Epithelial cell of proximal tubule (primary cell): ENCODE measurements at regions not wholly inside any gene's neighbourhood (a gene's known extent, or its start where the extent isn't known, plus 50 kb on each side); places are given as distances from the start of the nearest gene placed in this dataset.

ENCODE experiments used
- DNase-seq: peaks from one replicate; pipeline ENCODE4 v3.0.0-alpha.2; 2011; ENCODE audit warnings: low read depth
- H3K4me3 ChIP-seq: 2 replicates; pipeline ENCODE4 v1.5.1; 2011; ENCODE audit warnings: low read depth, mild to moderate bottlenecking, low read length
- TF ChIP-seq, protein P1 (sequence below): conservative IDR thresholded peaks from 2 replicates; pipeline ENCODE4 v1.5.1; 2012; ENCODE audit warnings: low read depth, mild to moderate bottlenecking, low read length

DNA sequence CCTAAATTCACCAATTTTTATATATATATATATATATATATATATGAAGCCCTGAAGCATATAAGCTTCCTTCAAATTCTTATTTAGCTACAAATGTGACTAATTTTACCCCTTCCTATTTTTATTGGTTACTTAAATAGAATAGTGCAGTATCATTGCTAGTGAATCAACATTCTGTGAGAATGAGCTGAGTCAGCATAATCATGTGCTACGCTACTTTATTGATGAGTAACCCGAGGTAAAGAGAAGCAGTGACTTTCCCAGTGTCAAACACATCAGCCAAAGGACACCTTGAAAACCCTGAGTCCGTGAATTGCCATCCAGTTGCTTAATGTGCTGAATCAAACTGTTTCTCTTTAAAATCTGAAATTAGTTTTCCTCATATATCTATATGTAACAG lies 546.2 kb downstream of the DMRTA1 start:
- TF ChIP-seq, protein P1, sequence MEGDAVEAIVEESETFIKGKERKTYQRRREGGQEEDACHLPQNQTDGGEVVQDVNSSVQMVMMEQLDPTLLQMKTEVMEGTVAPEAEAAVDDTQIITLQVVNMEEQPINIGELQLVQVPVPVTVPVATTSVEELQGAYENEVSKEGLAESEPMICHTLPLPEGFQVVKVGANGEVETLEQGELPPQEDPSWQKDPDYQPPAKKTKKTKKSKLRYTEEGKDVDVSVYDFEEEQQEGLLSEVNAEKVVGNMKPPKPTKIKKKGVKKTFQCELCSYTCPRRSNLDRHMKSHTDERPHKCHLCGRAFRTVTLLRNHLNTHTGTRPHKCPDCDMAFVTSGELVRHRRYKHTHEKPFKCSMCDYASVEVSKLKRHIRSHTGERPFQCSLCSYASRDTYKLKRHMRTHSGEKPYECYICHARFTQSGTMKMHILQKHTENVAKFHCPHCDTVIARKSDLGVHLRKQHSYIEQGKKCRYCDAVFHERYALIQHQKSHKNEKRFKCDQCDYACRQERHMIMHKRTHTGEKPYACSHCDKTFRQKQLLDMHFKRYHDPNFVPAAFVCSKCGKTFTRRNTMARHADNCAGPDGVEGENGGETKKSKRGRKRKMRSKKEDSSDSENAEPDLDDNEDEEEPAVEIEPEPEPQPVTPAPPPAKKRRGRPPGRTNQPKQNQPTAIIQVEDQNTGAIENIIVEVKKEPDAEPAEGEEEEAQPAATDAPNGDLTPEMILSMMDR: no peak
- H3K4me3 ChIP-seq: no peak overlapping the region
- DNase-seq: no peak

DNA sequence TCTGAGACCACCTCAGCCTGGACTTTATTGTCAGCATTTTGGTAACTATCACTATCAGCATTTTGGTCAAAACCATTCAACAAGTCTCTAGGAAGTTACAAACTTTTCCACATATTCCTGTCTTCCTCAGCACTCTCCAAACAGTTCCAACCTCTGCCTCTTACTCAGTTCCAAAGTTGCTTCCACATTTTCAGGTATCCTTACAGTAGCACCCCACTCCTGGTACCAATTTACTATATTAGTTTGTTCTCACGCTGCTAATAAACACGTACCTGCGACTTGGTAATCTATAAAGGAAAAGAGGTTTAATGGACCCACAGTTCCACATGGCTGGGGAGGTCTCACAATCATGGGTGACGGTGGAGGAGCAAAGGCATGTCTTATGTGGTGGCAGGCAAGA lies 551.3 kb downstream of the DMRTA1 start:
- no peak for DNase-seq
- H3K4me3 ChIP-seq: no peak overlapping the region
- TF ChIP-seq, protein P1: no peak

DNA sequence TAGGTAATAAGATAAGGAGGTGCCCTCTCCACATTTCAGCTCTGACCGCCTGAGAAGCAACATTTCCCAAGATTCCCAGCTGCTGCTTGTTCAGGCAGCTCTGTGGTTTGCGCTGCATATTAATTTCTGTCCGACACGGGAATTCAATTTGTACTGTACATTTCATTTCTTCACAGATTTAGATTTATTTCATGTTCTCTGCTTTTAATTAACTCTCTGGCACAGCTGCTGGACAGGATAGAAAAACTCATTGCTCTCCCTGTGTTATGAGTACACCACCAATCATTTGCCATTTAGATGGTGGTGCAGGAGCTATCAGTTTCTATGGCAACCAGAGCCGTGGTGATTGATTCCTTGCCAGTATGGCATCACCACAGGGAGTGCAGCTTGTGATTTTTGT lies 558.5 kb downstream of the DMRTA1 start:
- H3K4me3 ChIP-seq: no peak overlapping the region
- TF ChIP-seq, protein P1: no peak
- DNase-seq: no peak

DNA sequence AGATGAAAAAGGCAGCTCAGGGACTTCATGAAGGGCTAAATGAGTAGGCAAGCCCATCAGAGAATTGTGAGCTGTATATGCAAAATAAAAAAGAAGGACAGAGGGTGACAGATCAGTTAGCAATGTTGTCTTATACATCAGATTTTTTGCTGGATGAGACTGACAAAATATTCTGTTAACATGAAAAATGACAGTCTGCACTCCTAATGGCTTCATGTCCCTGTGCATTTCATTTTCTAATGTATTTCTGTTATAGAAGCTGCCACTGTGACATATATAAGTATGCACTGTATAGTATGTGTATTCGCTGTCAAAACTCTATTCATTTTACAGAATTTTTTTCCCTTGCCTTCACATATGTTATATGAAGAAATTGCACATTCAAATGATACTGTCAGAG lies 559.5 kb downstream of the DMRTA1 start:
- TF ChIP-seq, protein P1: no peak
- no peak for DNase-seq
- H3K4me3 ChIP-seq: no peak overlapping the region

DNA sequence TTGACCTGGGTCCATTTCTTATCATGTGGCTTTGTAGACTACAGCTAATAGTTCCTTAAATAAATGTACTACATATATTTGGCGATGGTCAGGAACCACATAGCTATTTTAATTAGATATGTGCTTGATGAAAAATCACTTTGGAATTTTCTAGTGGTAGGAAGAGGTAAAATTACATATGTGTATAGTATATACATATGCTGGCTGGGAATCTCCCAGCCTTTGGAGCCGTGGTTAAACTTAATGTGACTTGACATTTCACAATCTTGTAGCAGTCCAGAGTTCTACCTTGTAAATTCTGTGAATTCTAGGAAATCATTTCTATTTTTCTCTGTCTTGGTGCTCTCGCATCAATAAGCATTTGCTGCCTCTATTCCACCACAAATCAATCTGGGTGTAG lies 565.0 kb downstream of the DMRTA1 start:
- DNase-seq: no peak
- H3K4me3 ChIP-seq: no peak overlapping the region
- TF ChIP-seq, protein P1: no peak

DNA sequence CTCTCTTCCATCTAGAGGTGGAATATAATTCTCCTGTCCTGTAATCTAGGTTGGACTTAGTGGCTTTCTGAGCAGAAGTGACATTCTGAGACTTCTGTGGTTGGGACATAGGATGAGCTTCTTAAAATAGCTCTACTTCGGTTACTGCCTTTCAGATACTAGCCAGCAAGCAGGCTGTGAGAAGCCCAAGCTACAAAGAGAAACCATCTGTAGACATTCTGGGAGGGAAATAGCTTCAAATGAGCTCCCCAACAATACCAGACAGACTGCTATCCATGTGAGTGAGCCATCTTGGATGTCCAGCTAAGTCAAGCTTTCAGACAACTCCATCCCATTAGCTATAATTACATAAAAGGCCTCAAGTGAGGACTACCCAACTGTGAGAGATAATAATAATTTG lies 568.9 kb downstream of the DMRTA1 start:
- DNase-seq: no peak
- H3K4me3 ChIP-seq: no peak overlapping the region
- TF ChIP-seq, protein P1: no peak

DNA sequence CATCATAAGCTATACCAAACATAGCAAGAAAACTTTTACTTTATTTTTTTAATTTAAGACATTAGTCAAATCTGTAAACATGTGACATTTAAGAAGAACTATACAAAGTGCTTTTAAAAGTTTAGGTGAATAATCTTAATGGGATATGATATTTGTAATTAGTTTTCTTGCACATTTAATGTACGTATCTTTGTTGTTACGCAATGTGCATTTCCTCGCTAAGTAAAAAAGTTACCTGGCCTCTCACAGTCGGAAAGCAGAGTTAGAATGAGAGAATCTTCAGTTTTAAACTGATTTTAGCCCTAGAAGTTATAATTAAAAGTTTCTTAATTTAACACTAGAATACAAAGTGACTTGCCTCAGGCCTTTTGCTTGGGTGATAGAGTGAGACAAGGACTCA lies 589.8 kb downstream of the DMRTA1 start:
- DNase-seq: no peak
- H3K4me3 ChIP-seq: no peak overlapping the region
- TF ChIP-seq, protein P1: no peak
